ENCODE measurements at regions not wholly inside any gene's neighbourhood (a gene's known extent, or its start where the extent isn't known, plus 50 kb on each side); places are given as distances from the start of the nearest gene placed in this dataset.

- TF ChIP-seq POLR2AphosphoS5 (IDR thresholded peaks at IDR 0.05; ENCODE audit: low read depth, low read length) (no peak), POLR2A (IDR thresholded peaks at IDR 0.05; ENCODE audit: low read depth, low read length) (no peak)
Observed at GRCh38 chr2:234307322-234307961, 189.4 kb downstream of the ARL4C start.
